GM12873 (cell line): ENCODE measurements at regions not wholly inside any gene's neighbourhood (a gene's known extent, or its start where the extent isn't known, plus 50 kb on each side); places are given as distances from the start of the nearest gene placed in this dataset.

ENCODE experiments used
- TF ChIP-seq, protein P1 (sequence below): IDR thresholded peaks from 2 replicates; pipeline ENCODE4 v1.5.1; 2012; ENCODE audit warnings: low read depth, mild to moderate bottlenecking, moderate library complexity, low read length, control low read depth; ENCODE audit not compliant: insufficient read depth; ENCODE audit errors: missing control alignments

DNA sequence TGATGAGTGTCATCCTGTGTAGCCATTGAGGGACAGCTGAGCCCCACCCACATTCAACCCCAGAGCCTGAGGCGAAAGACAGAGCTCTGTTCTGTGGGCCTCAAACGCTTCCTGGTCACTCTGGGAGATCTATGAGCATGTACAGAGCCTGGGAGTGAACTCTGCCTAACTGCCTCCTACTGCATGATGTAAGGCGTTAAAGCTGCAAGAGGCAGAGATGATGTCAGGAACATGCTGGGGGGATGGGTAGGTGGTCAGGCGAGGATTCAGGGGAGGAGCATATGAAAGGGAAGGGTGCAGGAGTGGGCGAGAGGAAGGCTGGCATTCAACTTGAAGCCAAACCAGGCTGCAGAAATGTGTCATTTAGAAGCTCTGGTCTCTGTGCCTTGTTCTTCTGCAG, 181.0 kb downstream of the TFCP2L1 start:
- TF ChIP-seq, protein P1, sequence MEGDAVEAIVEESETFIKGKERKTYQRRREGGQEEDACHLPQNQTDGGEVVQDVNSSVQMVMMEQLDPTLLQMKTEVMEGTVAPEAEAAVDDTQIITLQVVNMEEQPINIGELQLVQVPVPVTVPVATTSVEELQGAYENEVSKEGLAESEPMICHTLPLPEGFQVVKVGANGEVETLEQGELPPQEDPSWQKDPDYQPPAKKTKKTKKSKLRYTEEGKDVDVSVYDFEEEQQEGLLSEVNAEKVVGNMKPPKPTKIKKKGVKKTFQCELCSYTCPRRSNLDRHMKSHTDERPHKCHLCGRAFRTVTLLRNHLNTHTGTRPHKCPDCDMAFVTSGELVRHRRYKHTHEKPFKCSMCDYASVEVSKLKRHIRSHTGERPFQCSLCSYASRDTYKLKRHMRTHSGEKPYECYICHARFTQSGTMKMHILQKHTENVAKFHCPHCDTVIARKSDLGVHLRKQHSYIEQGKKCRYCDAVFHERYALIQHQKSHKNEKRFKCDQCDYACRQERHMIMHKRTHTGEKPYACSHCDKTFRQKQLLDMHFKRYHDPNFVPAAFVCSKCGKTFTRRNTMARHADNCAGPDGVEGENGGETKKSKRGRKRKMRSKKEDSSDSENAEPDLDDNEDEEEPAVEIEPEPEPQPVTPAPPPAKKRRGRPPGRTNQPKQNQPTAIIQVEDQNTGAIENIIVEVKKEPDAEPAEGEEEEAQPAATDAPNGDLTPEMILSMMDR = no peak

DNA sequence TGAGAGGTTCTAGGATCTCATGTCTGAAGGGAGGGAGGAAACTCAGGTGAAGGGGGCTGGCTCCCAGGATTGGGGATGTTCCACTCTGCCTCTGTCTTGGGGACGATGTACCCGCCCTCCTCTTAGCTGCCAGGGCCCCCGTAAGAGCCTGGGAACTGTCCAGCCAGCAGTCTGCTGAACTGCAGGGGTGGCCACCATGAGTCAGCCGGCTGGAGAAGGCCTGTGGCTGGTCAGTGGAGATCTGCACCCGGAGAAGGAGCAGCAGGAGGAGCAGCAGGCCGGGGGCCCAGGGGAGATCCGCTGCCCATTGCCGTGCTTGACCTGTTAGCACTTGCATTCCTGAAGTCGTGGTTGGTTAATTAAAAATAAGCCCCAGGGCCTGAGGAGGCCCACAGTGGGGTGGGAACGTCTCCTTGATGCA, 180.3 kb downstream of the TFCP2L1 start:
- TF ChIP-seq, protein P1 = no peak

DNA sequence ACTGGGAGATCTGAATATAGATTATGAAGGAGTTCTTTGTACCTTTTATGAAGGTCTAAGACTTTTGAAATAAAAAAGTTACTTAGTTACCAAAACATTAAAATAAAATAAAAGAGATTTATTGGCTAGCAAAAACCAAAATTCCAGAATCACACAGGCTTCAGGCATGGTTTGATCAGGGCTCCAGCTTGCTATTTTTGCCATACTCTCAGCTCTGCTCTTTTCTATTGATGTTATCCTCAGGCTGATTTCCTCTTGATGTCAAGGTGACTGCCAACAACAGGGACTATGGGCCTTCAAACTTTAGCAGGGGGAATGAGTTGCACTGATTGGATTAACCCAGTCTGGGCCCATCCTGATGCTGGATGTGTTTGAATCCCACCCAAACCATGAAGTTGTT, 174.1 kb downstream of the TFCP2L1 start:
- TF ChIP-seq, protein P1 = no peak

DNA sequence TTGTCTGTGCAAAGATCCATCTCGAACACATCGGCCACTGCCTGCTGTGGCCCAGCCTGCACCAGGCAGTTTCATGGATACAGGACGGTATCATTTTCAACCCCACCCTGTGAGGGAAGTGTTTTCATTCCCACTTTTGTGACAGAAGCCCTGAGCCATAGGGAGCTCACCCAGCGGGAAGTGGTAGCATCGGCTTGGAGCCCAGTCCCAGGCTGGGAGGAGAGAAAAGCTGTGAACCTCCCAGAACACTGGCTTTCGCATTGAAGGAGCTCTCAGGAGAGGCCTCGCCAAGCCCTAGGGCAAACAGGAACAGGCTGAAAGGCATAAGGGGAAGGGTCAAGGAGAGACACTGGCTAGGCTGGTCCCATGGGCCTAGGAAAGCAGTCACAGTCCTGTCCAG, 166.1 kb downstream of the TFCP2L1 start:
- TF ChIP-seq, protein P1 = no peak

DNA sequence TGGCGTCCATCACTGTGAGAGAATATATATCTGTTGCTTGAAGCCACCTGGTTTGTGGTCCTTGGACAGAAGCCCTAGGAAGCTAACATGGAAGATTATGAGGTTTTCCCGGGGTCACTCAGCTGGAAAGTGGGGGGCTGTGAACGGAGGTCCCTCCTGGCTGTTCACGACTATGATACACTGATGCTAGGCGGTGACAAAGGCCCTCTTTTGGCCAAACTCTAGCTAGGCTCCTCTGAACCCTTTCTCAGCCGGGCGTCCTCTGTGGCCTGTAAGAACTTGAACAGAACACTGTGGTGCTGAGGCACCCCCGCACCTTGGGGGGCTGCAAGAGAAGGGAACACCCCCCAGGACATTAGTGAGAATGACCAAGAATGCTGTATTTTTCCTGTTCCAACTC, 164.6 kb downstream of the TFCP2L1 start:
- TF ChIP-seq, protein P1 = no peak

DNA sequence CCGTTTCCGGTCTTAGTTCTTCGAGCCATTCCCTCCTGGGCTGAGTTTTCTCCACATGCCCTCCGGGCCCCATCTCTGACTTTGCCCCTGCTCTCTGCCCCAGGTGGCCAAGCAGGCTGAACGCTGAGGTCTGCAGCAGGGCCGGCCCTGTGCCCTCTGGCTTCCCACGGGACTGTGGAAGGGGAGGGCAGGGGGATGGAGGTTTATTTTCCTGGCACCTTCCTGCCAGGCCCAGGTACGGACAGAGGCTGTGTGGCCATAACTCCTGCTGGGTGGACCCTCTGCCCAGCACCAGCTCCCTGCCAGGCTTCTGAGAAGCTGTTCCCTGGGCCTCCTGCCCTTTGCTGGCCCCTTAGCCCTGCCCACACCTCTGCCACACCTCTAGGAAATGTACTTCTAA, 164.0 kb downstream of the TFCP2L1 start:
- TF ChIP-seq, protein P1 = no peak

DNA sequence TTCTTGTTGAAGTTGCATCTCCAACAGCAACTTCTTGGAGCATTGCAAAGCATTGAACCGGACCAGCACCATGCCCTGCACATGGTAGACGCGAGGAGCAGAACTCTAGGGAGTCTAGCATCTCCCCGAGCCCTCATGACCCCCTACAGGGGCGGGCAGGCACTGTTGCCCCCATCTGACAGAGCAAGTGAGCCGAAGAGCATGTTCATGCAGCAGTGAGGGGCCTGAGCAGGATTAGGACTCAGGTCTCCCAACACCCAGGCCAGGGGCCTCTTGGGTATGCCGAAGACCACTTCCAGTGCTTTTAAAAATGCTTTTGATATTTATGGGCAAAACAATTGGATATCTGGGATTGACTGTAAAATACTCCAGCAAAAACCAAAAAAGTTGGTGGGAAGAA, 163.3 kb downstream of the TFCP2L1 start:
- TF ChIP-seq, protein P1 = no peak

DNA sequence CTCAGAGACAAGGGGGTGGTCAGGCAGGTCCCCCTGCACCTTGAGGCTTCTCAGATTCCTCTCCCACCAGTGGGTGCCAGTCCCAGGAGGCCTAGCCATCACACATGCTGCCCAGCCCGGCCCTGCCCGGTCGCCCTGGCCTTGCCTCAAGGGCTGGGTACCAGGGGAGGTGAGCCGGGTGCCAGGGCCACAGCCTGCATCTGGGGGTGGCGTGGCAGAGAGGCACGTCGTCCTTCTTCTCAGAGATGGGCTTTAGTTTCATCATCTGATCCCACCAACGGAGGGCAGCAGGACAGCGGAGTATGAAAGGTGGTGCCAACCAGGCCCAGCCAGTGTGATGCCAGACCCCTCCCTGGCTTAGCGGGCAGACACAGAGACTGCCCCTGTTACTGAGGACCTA, 161.7 kb downstream of the TFCP2L1 start:
- TF ChIP-seq, protein P1 = no peak
